GM12874 (cell line): ENCODE measurements at regions not wholly inside any gene's neighbourhood (a gene's known extent, or its start where the extent isn't known, plus 50 kb on each side); places are given as distances from the start of the nearest gene placed in this dataset.

ENCODE experiments used
- CTCF ChIP-seq: IDR thresholded peaks from 2 replicates; pipeline ENCODE4 v1.5.1; 2011; ENCODE audit warnings: low read depth, mild to moderate bottlenecking, control low read depth, low read length, moderate library complexity; ENCODE audit not compliant: insufficient read depth

GRCh38 chr9:92183449-92183848, 68.2 kb upstream of the SPTLC1 start:
- no peak for TF ChIP-seq CTCF

GRCh38 chr9:92181296-92181695, 66.1 kb upstream of the SPTLC1 start:
- TF ChIP-seq CTCF: no peak

GRCh38 chr9:92180669-92181181, 65.5 kb upstream of the SPTLC1 start:
- no peak for TF ChIP-seq CTCF

GRCh38 chr9:92180002-92180400, 64.8 kb upstream of the SPTLC1 start:
- TF ChIP-seq CTCF: no peak

GRCh38 chr9:92179286-92180001, 64.2 kb upstream of the SPTLC1 start:
- TF ChIP-seq CTCF: no peak

GRCh38 chr9:92177591-92177990, 62.4 kb upstream of the SPTLC1 start:
- no peak for TF ChIP-seq CTCF

- no peak for TF ChIP-seq CTCF
Observed at GRCh38 chr9:92176800-92177185, 61.6 kb upstream of the SPTLC1 start.
